Suppressor macrophage treated with lipopolysaccharide for 4 hours (primary cell): ENCODE measurements at regions not wholly inside any gene's neighbourhood (a gene's known extent, or its start where the extent isn't known, plus 50 kb on each side); places are given as distances from the start of the nearest gene placed in this dataset.
"Not testable (repeated sequence)": the region's sequence is repeated elsewhere in the genome, so short reads cannot be mapped to it uniquely, and the experiment has no call there.

Source experiments
- DNase-seq: peaks from one replicate; pipeline ENCODE4 v3.0.0-alpha.2; 2020

- not testable (repeated sequence) for DNase-seq
Measured at GRCh38 chr7:153410997-153411642, 641.1 kb upstream of the DPP6 start.

DNA sequence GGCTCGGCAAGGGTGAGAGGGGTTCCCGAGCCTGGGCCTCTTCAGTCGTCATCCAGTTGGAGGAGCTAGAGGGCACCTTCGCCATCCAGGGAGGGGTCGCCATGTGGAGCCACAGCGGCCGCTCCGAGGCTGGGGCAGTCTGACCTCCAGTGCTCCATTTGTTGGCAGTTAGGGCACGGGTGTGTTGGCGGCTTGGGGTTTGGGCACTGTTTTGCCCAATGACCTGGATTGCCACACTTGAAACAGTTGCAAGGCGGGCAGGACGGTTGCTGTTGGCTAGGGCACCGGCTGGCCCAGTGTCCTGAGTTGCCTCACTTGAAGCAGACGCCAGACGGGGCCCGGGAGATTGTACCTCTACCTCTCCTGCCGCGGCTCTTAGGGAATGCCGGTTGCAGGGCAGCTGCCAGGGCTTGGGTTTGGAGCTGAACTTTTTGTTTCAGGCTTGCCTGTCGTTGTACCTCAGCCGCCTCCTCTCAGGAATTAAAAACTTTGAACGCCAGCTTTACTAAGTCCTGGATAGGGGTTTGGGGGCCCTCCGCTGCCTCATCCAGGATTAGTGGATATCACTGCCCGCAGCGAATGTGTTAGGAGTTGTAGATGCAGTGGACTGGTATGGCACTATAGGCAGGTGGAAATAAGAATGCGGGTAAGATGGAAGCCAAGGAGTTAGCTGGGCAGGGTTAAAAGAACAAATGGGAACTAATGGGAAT is 639.9 kb upstream of the DPP6 start:
- DNase-seq = not testable (repeated sequence)

- not testable (repeated sequence) for DNase-seq
Measured at GRCh38 chr7:153412824-153413198, 639.4 kb upstream of the DPP6 start.

DNA sequence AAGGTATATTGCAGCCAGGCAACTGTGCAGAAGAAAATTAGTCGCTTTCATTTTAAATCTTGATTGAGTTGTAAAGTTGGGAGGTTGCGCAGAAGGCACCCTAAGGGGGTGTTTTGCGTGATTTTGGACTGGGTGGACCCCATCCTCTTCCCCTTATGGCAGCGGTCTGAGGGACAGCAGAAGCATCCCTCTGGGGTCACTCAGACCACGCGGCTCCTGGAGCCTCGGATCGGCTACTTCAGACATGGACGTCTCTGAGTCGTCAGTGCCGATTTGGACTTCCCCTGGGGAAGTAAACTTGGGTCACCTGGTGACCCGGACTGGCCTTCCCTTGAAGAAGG is 639.0 kb upstream of the DPP6 start:
- no peak for DNase-seq

- DNase-seq = no peak
Measured at GRCh38 chr7:153413540-153414287, 638.5 kb upstream of the DPP6 start.

DNA sequence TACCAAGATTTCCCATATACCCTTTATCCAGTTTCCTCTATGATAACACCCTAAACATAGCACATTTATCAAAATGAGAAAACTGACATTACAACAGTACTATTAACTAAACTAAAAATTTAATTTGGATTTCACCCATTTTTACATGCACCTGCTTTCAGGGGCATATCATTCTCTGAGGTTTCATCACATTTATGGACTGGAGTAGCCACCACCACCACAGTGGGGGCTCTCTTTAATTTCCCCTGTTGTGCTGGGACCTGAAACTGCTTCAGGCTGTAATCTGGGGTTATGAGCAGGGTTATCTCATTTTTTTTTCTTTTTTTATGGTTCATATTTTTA is 637.9 kb upstream of the DPP6 start:
- no peak for DNase-seq

DNA sequence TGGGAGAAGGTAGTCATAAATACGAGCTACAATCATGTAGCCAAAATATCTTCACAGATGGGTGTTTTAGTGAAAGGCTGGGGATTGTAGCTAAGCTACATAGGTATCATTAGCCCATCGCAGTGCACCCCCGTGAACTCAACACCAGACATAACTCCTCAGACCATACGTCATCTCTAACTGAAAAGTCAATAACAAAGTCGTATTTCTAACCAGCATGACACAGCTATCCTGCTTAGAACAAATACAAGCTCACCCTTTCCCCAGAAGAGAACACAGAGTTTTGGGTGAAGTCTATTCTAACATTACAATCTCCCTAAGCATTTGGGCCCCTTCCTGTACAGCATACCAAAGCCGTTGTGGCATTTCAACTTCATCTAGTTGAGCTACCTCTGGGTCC is 636.6 kb upstream of the DPP6 start:
- no peak for DNase-seq

DNA sequence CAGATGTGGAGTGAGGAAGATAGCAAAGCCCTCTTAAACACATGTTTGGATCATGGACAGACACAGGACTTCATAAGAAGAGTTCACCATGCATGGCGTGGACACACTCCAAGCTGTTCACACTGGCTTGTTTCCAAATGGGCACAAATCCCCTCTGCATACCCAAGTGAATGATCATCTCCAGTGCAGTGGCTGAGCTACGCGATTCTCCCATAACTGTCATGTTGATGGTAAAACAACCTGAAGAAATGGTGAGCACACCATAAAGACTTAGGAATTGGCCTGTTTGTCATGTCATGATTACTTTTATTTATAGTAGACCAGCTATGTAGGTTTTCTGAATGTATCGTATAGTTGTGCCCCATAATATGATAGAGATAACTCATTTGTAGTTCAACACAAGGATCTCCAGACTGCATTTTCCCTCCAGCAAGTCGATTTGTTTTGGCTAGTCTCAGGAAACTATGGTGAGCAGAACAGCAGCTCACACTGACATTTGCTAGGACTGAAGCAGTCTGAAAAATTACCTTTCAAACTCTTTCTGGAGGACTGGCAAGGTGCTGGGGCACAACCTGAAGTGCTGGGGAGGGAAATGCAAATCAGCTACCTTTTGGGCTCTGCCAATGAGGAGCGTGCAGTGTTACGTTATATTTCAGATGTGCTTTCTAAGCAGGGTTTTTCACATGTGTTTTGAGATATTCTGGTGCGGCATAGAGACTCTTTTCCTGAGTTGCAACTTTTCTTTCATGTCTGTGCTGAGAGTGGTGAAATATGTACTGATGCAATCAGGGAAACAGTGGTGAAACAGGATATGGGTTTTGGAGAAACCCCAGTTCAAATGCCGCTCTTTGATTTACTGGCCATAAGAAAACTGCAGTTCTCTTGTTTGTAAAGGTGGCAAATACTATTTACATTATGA is 629.6 kb upstream of the DPP6 start:
- DNase-seq = no peak

GRCh38 chr7:153423210-153423590 is 629.0 kb upstream of the DPP6 start:
- DNase-seq = no peak

DNA sequence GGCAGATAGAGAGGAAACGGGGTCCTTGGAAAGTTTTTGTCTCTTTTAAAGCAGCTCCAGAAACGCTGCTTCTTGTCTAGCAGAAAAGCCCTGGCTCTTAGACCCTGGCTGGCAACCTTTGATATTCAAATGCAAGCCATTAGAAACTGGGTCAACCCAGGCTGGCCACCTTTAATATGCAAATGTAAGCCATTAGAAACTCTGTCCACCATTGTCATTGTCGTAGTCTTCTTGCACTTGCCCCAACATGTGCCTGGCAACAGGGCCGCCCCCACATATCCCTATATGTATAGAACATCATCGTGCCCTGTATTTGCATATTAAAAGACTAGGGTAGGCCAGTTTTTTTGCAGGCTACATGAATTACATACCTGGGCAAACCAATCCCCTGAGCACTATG is 621.3 kb upstream of the DPP6 start:
- no peak for DNase-seq

DNA sequence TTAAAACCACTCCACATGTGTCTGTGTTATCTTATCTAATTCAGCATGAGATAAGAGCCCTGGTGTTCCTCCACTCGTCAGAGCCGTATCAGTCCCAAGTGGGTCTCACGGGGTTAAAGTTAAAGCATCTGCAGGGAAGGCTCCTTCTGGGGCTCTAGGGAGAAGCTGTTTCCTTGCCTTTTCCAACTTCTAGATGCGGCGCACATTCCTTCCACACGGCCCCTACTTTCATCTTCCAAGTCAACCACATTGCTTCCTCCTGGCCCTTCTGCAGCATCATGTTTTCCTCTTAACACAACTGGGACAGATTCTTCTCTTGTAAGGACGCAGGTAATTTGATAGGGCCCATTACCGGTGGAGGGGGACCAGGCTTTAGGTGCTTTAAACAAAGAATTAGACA is 620.1 kb upstream of the DPP6 start:
- no peak for DNase-seq

DNA sequence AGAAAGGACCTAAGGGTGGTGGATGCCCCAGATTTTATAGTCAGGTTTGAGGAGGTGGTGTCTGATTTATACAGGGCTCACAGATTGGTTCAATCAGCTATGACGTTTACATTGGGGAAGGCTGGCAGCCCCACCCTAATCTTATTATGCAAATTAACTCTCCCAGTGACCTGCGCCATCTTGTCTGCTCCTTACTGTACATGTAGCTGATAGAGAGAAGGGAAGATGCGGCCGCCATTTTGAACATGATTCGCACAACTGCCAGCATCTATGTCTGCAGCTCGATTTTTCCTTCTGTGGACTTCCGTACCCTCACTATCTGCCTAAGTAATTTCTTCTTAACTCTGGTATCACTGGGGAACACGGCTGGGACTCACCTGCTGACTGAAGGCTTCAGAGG is 619.0 kb upstream of the DPP6 start:
- no peak for DNase-seq

- DNase-seq = no peak
Measured at GRCh38 chr7:153440715-153441114, 611.5 kb upstream of the DPP6 start.

DNA sequence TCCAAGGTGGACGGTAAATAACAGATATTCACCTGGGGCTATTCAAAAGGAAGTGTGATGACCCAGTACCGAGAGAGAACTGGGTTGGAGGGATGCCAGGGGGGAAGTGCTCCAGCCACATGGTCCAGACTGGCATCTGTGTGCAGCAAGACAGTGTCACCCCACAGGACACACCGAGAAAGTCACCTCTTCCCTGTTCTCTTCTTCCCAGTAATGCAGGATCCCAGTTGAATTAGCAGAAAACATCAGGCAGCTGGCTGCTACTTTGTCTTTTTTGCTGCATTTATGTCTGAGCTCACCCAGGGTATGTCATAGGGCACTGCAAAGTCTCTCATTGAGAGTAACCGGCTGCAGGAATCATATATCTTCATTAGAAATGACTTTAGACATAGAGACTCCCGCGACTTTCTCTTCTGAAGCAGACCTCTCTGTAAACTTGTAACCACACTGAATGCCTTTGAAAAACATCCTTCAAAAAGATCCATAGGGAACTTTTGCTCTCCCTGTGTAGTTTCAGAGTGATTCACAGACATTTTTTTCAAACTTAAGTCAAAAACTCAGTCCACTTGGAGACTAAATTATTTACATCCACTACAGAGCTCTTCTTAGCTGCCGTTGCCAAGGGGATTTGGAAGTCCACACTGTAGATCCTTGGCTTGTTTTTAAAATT is 609.0 kb upstream of the DPP6 start:
- DNase-seq = no peak

GRCh38 chr7:153444641-153445040 is 607.6 kb upstream of the DPP6 start:
- no peak for DNase-seq

DNA sequence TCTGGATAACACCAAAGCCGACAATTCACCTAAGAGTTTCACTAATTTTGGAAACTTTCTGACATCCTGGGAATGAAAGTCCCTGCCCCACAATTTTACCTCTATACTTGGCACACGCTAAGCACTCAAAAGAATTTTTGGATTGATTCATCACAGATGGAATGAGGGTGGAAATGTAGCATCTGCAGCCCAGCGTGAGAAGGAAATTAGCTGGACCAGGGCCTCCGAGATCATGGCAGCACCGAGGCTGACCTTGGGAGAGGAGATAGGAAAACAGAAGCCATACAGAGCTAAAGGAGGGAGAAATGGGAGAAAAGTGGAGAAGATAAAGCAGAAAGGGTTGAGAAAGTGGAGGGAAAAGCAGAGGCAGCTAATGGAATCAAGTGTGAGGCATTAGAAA is 606.6 kb upstream of the DPP6 start:
- DNase-seq = no peak

- no peak for DNase-seq
Measured at GRCh38 chr7:153446490-153446889, 605.7 kb upstream of the DPP6 start.

GRCh38 chr7:153447011-153447410 is 605.2 kb upstream of the DPP6 start:
- no peak for DNase-seq

GRCh38 chr7:153452661-153453060 is 599.5 kb upstream of the DPP6 start:
- DNase-seq = no peak

DNA sequence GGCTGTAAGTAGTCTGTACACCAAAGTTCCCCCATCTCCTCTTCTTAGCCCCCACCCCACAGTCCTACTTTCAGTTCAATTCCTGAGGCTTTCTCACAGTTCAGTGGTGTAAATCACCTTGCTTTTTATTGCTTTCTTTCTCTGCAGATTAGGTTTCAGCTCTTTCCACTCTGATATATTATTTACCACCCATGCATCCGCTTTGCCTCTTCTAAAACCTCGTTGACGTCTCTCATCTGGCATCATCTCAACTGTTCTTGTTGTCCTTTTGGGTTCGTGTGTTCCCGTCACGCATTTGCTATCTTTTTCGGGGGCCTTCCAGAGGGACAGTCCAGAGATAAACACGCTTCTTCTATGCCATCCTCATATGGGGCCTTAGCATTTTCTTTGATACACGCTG is 597.9 kb upstream of the DPP6 start:
- no peak for DNase-seq

GRCh38 chr7:153457746-153458145 is 594.5 kb upstream of the DPP6 start:
- no peak for DNase-seq

GRCh38 chr7:153470004-153470671 is 582.1 kb upstream of the DPP6 start:
- DNase-seq = no peak
